ENCODE measurements at regions not wholly inside any gene's neighbourhood (a gene's known extent, or its start where the extent isn't known, plus 50 kb on each side); places are given as distances from the start of the nearest gene placed in this dataset.

GRCh38 chr9:134215699-134216448 is 51.5 kb upstream of the RNU6ATAC start:
- 57 to 71% methylated on average over 32 of the region's 32 CpGs for WGBS, 2 donors
- H3K9ac ChIP-seq (ENCODE audit: insufficient read depth in 1 of 2, low read length in 2 of 2): peak overlapping the region; percentile 28 to 32
- peaks cover 0 to 48% (median 11%) of the 10 kb centered on the region in 5 donors for H3K4me1 ChIP-seq (ENCODE audit: control insufficient read depth in 5 of 5, insufficient read depth in 5 of 5, low read length in 5 of 5)
- peaks cover 0 to 4% (median 2%) of the 10 kb centered on the region in 4 donors for H3K9me3 ChIP-seq (ENCODE audit: control insufficient read depth in 4 of 4, insufficient read depth in 3 of 4, low read length in 3 of 4)
- peak overlapping the region in 1 of 2 donors; percentile 35 for H3K27ac ChIP-seq (ENCODE audit: low read depth in 1 of 2, low read length in 1 of 2)
- no peak for ATAC-seq (ENCODE audit: insufficient read depth, low FRiP score)
- no peaks in the 10 kb centered on the region for H3K36me3 ChIP-seq (ENCODE audit: control insufficient read depth in 4 of 4, insufficient read depth in 4 of 4, low read length in 4 of 4)
- no peak for TF ChIP-seq CTCF (IDR thresholded peaks at IDR 0.05; ENCODE audit: control extremely low read depth, extremely low read depth)
- H3K4me3 ChIP-seq: no peak overlapping the region
- H3K27me3 ChIP-seq (ENCODE audit: control insufficient read depth in 3 of 3, insufficient read depth in 3 of 3, low read length in 2 of 3): no peaks in the 10 kb centered on the region
- DNase-seq: peak; percentile 77 to 91 (median 88)

- peak overlapping the region in 1 of 2 donors; percentile 35 for H3K27ac ChIP-seq (ENCODE audit: low read depth in 1 of 2, low read length in 1 of 2)
- no peaks in the 10 kb centered on the region for H3K36me3 ChIP-seq (ENCODE audit: control insufficient read depth in 4 of 4, insufficient read depth in 4 of 4, low read length in 4 of 4)
- no peak overlapping the region for H3K9ac ChIP-seq (ENCODE audit: insufficient read depth in 1 of 2, low read length in 2 of 2)
- ATAC-seq (ENCODE audit: insufficient read depth, low FRiP score) (no peak), DNase-seq (peak; percentile 57 to 62 (median 58))
- H3K27me3 ChIP-seq (ENCODE audit: control insufficient read depth in 3 of 3, insufficient read depth in 3 of 3, low read length in 2 of 3): no peaks in the 10 kb centered on the region
- no peak overlapping the region for H3K4me3 ChIP-seq
- no peak for TF ChIP-seq CTCF (IDR thresholded peaks at IDR 0.05; ENCODE audit: control extremely low read depth, extremely low read depth)
- peaks cover 0 to 4% (median 2%) of the 10 kb centered on the region in 4 donors for H3K9me3 ChIP-seq (ENCODE audit: control insufficient read depth in 4 of 4, insufficient read depth in 3 of 4, low read length in 3 of 4)
- H3K4me1 ChIP-seq (ENCODE audit: control insufficient read depth in 5 of 5, insufficient read depth in 5 of 5, low read length in 5 of 5): peaks cover 0 to 42% (median 11%) of the 10 kb centered on the region in 5 donors
- 73 to 87% methylated on average over 14 of the region's 14 CpGs for WGBS, 2 donors
Measured at GRCh38 chr9:134216449-134216951, 52.1 kb upstream of the RNU6ATAC start.

- DNase-seq (peak in 1 of 3 donors; percentile 8), ATAC-seq (ENCODE audit: insufficient read depth, low FRiP score) (no peak)
- H3K27ac ChIP-seq (ENCODE audit: low read depth in 1 of 2, low read length in 1 of 2): no peak overlapping the region
- no peak overlapping the region for H3K4me3 ChIP-seq
- peaks cover 0 to 4% (median 2%) of the 10 kb centered on the region in 4 donors for H3K9me3 ChIP-seq (ENCODE audit: control insufficient read depth in 4 of 4, insufficient read depth in 3 of 4, low read length in 3 of 4)
- H3K36me3 ChIP-seq (ENCODE audit: control insufficient read depth in 4 of 4, insufficient read depth in 4 of 4, low read length in 4 of 4): no peaks in the 10 kb centered on the region
- WGBS, 2 donors: 90 to 95% methylated on average over 10 of the region's 10 CpGs
- no peak for TF ChIP-seq CTCF (IDR thresholded peaks at IDR 0.05; ENCODE audit: control extremely low read depth, extremely low read depth)
- no peaks in the 10 kb centered on the region for H3K27me3 ChIP-seq (ENCODE audit: control insufficient read depth in 3 of 3, insufficient read depth in 3 of 3, low read length in 2 of 3)
- peaks cover 0 to 40% (median 11%) of the 10 kb centered on the region in 5 donors for H3K4me1 ChIP-seq (ENCODE audit: control insufficient read depth in 5 of 5, insufficient read depth in 5 of 5, low read length in 5 of 5)
- H3K9ac ChIP-seq (ENCODE audit: insufficient read depth in 1 of 2, low read length in 2 of 2): no peak overlapping the region
Measured at GRCh38 chr9:134216961-134217360, 52.6 kb upstream of the RNU6ATAC start.
